Esophagus muscularis mucosa (tissue), 4 donors: ENCODE measurements at regions not wholly inside any gene's neighbourhood (a gene's known extent, or its start where the extent isn't known, plus 50 kb on each side); places are given as distances from the start of the nearest gene placed in this dataset.
"Not testable (repeated sequence)": the region's sequence is repeated elsewhere in the genome, so short reads cannot be mapped to it uniquely, and the experiment has no call there.

Experiments
- DNase-seq: peaks from one replicate; pipeline ENCODE4 v3.0.0-alpha.2; 2017; ENCODE audit errors: extremely low spot score
- H3K27ac ChIP-seq, 4 donors: fragments of 200-600 bp; sonication (generic); replicated peaks in 1 of 4; 1 replicate in 3 of 4; 2 replicates in 1 of 4; pipeline ENCODE4 v1.5.1; 2016 to 2019; ENCODE audit warnings: mild to moderate bottlenecking in 1 of 4
- H3K27me3 ChIP-seq, 4 donors: fragments of 200-600 bp; sonication (generic); one replicate each; pipeline versions ENCODE4 v1.5.1 to v1.6.0; 2016 to 2019
- H3K36me3 ChIP-seq, 4 donors: fragments of 200-600 bp; sonication (generic); one replicate each; pipeline ENCODE4 v1.5.1; 2016 to 2019
- H3K4me1 ChIP-seq, 4 donors: fragments of 200-600 bp; sonication (generic); one replicate each; pipeline ENCODE4 v1.5.1; 2016 to 2019
- H3K4me3 ChIP-seq, 4 donors: fragments of 200-600 bp; sonication (generic); 1 replicate in 2 of 4; 2 replicates in 2 of 4; pipeline ENCODE4 v1.5.1; 2016 to 2019; ENCODE audit warnings: mild to moderate bottlenecking in 4 of 4, moderate library complexity in 1 of 4
- H3K9me3 ChIP-seq, 4 donors: fragments of 200-600 bp; sonication (generic); 1 replicate in 3 of 4; 2 replicates in 1 of 4; pipeline ENCODE4 v1.5.1; 2016 to 2019
- EP300 ChIP-seq: sonication (generic); formaldehyde crosslinking; IDR thresholded peaks from one replicate; pipeline ENCODE4 v1.6.1; 2017; ENCODE audit warnings: antibody characterized with exemption
- POLR2A ChIP-seq: fragments of 450-650 bp; IDR thresholded peaks from one replicate; pipeline ENCODE4 v1.6.1; 2017; ENCODE audit warnings: antibody characterized with exemption, moderate library complexity, mild to moderate bottlenecking, low read depth
- POLR2AphosphoS5 ChIP-seq, 2 donors: sonication (generic); formaldehyde crosslinking; IDR thresholded peaks; one replicate each; pipeline ENCODE4 v1.6.1; 2017; ENCODE audit warnings: antibody characterized with exemption in 2 of 2
- WGBS: methylation state at CpG from one replicate; pipeline ENCODE4 v1.1.5; 2018; 5-methylcytosine and 5-hydroxymethylcytosine counted together
- intact Hi-C: fragments of 100-400 bp; cut with DNase I; formaldehyde crosslinking; loops from one replicate; pipeline ENCODE4 v1.15.1; 2023
- TF ChIP-seq, protein P1 (sequence below), 3 experiments: fragments of 200-600 bp in 2 of 3; fragments of 450-650 bp in 1 of 3; sonication (generic) in 2 of 3; IDR thresholded peaks; one replicate each; pipeline ENCODE4 v1.5.1; 2017 to 2019; ENCODE audit warnings: antibody characterized with exemption in 3 of 3, mild to moderate bottlenecking in 2 of 3, moderate library complexity in 1 of 3

DNA sequence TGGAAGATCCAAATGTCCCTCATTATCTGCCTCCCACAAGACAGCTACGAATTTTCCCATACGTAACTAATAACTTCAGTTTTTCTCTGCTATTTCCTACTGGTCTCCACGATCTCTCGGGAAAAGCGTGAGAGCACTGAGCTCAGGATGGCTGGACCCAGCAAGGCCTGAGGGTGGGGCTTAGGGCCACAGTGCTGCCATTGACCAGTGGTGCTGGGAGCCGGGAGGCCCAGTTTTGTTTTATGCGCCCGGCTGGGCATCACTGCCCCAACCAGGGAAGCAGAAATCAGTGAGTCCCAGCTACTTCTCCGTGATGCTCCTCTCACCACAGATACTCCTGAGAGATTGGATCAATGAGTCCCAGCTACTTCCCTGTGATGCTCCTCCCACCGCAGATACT, 238.4 kb downstream of the LY86 start:
- 75% methylated on average over 10 of the region's 10 CpGs for WGBS
- TF ChIP-seq EP300 (no peak), POLR2A (no peak), POLR2AphosphoS5 (IDR thresholded peaks at IDR 0.05) (no peak)
- TF ChIP-seq, protein P1, sequence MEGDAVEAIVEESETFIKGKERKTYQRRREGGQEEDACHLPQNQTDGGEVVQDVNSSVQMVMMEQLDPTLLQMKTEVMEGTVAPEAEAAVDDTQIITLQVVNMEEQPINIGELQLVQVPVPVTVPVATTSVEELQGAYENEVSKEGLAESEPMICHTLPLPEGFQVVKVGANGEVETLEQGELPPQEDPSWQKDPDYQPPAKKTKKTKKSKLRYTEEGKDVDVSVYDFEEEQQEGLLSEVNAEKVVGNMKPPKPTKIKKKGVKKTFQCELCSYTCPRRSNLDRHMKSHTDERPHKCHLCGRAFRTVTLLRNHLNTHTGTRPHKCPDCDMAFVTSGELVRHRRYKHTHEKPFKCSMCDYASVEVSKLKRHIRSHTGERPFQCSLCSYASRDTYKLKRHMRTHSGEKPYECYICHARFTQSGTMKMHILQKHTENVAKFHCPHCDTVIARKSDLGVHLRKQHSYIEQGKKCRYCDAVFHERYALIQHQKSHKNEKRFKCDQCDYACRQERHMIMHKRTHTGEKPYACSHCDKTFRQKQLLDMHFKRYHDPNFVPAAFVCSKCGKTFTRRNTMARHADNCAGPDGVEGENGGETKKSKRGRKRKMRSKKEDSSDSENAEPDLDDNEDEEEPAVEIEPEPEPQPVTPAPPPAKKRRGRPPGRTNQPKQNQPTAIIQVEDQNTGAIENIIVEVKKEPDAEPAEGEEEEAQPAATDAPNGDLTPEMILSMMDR (IDR thresholded peaks at IDR 0.05), result no peak
- Histone ChIP-seq H3K27ac (no peak overlapping the region), H3K9me3 (no peaks in the 10 kb centered on the region), H3K36me3 (no peaks in the 10 kb centered on the region), H3K4me3 (no peak overlapping the region), H3K27me3 (peaks cover 0 to 35% (median 0%) of the 10 kb centered on the region in 4 donors), H3K4me1 (peaks cover 0 to 11% (median 3%) of the 10 kb centered on the region in 4 donors)
- DNase-seq, result no peak
- intact Hi-C loops, result no loop called here

GRCh38 chr6:6829872-6830685, 241.6 kb downstream of the LY86 start:
- peaks cover 0 to 19% (median 0%) of the 10 kb centered on the region in 4 donors for H3K27me3 ChIP-seq
- H3K4me3 ChIP-seq, result no peak overlapping the region
- H3K9me3 ChIP-seq, result no peaks in the 10 kb centered on the region
- no peaks in the 10 kb centered on the region for H3K36me3 ChIP-seq
- H3K27ac ChIP-seq, result no peak overlapping the region
- DNase-seq, result no peak
- 64% methylated on average over 6 of the region's 6 CpGs for WGBS
- TF ChIP-seq, protein P1 (IDR thresholded peaks at IDR 0.05), result no peak
- TF ChIP-seq POLR2A (no peak), POLR2AphosphoS5 (IDR thresholded peaks at IDR 0.05) (no peak), EP300 (no peak)
- H3K4me1 ChIP-seq, result peaks cover 0 to 11% (median 3%) of the 10 kb centered on the region in 4 donors
- intact Hi-C loops, result no loop called here

DNA sequence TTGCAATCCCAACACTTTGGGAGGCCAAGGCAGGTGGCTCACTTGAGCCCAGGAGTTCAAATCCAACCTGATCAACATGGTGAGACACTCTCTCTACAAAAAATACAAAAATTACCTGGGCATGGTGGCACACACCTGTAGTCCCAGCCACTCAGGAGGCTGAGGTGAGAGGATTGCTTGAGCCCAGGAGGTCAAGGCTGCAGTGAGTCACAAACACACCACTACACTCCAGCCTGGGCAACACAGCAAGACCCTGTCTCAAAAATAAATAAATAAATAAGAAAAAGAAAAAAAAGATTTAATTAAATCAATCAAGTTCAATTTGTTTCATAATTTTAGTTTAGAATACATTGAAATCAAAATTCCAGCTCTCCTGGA, 242.2 kb downstream of the LY86 start:
- H3K36me3 ChIP-seq, H3K4me3 ChIP-seq, H3K9me3 ChIP-seq, DNase-seq, H3K27ac ChIP-seq, intact Hi-C loops: not testable (repeated sequence)
- H3K4me1 ChIP-seq, result peaks cover 0 to 11% (median 3%) of the 10 kb centered on the region in 4 donors
- peaks cover 0 to 19% (median 0%) of the 10 kb centered on the region in 4 donors for H3K27me3 ChIP-seq

GRCh38 chr6:6832439-6832838, 243.9 kb downstream of the LY86 start:
- no peak for DNase-seq
- Histone ChIP-seq H3K27ac (no peak overlapping the region), H3K9me3 (no peaks in the 10 kb centered on the region), H3K27me3 (peaks cover 0 to 13% (median 0%) of the 10 kb centered on the region in 4 donors), H3K4me3 (no peak overlapping the region), H3K36me3 (no peaks in the 10 kb centered on the region), H3K4me1 (no peaks in the 10 kb centered on the region)
- TF ChIP-seq, protein P1 (IDR thresholded peaks at IDR 0.05), result no peak
- no peak for TF ChIP-seq POLR2AphosphoS5 (IDR thresholded peaks at IDR 0.05)
- no peak for TF ChIP-seq POLR2A
- TF ChIP-seq EP300, result no peak
- intact Hi-C loops, result no loop called here
- 93% methylated on average over 4 of the region's 4 CpGs for WGBS

- no peak for TF ChIP-seq POLR2AphosphoS5 (IDR thresholded peaks at IDR 0.05)
- TF ChIP-seq, protein P1 (IDR thresholded peaks at IDR 0.05), result no peak
- TF ChIP-seq EP300, result no peak
- TF ChIP-seq POLR2A, result no peak
- peaks cover 0 to 8% (median 0%) of the 10 kb centered on the region in 4 donors for H3K27me3 ChIP-seq
- H3K4me3 ChIP-seq, result no peak overlapping the region
- DNase-seq, result no peak
- no peaks in the 10 kb centered on the region for H3K9me3 ChIP-seq
- no peaks in the 10 kb centered on the region for H3K36me3 ChIP-seq
- WGBS, result 52% methylated on average over 16 of the region's 16 CpGs
- intact Hi-C loops, result no loop called here
- no peak overlapping the region for H3K27ac ChIP-seq
- H3K4me1 ChIP-seq, result no peaks in the 10 kb centered on the region
Measured at GRCh38 chr6:6834356-6835222, 246.1 kb downstream of the LY86 start.
